ENCODE measurements at regions not wholly inside any gene's neighbourhood (a gene's known extent, or its start where the extent isn't known, plus 50 kb on each side); places are given as distances from the start of the nearest gene placed in this dataset.
"Not testable (repeated sequence)": the region's sequence is repeated elsewhere in the genome, so short reads cannot be mapped to it uniquely, and the experiment has no call there.

GRCh38 chr9:13461414-13461991 is 182.0 kb upstream of the MPDZ start:
- no peak for DNase-seq

GRCh38 chr9:13459071-13459470 is 179.6 kb upstream of the MPDZ start:
- no peak for DNase-seq

DNA sequence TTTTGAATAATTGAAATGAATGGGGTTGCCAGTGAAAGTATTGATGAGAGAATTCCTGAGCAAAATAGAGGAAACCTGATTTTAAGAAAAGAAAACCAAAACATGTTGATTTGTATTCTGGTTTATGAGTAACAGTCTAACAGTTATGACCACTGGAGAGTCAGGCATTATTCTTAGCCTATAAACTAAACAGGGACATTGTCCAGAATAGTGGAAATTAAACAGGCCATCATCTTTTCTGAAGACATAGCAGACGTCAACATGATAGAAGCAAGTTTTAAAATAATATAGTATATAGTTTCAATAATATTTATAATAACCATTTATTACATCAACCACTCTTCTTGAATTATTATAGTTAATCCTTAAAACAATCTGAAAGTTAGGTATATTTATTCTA is 178.3 kb upstream of the MPDZ start:
- DNase-seq = no peak

GRCh38 chr9:13450723-13451122 is 171.2 kb upstream of the MPDZ start:
- DNase-seq = no peak

GRCh38 chr9:13448482-13448881 is 169.0 kb upstream of the MPDZ start:
- DNase-seq = no peak

- DNase-seq = no peak
Measured at GRCh38 chr9:13447843-13448422, 168.4 kb upstream of the MPDZ start.

GRCh38 chr9:13446938-13447842 is 167.7 kb upstream of the MPDZ start:
- no peak for DNase-seq

DNA sequence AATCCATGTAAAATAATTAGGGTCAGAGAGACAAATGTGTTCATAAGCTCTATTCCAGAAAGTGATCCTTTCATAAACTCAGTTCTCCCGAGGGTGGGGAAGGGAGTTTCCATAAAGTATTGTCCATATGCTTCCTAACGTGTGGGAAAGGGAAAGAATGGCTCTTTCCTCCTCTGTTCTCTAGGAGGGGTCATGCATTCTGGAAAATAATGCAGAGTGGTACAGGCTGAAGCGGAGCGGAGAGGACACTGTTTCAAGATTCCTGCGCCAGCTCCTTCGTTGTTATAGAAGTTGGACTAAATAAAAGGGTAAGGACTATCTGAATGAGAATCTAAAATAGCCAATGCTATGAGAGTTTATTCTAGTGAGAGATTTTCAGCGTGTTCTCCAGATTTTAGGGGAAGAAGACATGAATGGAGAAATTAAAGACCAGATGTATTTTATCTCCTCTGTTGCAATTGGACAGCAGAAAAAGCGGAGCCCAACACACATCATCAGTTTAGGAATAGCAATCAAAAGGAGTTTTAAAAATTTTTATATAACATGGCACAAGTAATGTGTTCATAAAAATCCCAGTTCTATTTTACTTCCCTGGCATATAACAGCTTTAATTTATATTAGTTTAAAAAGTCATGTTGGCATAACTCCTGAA is 166.9 kb upstream of the MPDZ start:
- DNase-seq = no peak

DNA sequence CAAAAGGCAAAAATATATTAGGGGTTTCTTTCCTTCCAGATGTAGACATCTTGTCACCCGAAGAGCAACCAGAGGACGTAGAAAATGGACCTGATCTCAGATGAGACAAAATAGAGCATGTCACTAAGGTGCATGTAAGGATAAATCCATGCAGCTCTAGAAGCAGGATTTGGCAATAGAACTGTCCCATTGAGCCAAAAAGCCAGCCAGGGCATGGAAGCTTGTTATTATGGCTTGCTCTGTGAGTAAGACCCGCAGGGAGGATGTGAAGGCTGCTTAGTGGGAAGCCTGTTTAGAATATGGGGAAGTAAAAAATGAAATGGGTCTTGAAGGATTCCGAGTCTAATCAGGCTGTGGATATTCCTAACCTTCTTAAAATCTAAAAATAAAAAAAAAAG is 165.6 kb upstream of the MPDZ start:
- DNase-seq = no peak

GRCh38 chr9:13444245-13445102 is 165.0 kb upstream of the MPDZ start:
- no peak for DNase-seq

DNA sequence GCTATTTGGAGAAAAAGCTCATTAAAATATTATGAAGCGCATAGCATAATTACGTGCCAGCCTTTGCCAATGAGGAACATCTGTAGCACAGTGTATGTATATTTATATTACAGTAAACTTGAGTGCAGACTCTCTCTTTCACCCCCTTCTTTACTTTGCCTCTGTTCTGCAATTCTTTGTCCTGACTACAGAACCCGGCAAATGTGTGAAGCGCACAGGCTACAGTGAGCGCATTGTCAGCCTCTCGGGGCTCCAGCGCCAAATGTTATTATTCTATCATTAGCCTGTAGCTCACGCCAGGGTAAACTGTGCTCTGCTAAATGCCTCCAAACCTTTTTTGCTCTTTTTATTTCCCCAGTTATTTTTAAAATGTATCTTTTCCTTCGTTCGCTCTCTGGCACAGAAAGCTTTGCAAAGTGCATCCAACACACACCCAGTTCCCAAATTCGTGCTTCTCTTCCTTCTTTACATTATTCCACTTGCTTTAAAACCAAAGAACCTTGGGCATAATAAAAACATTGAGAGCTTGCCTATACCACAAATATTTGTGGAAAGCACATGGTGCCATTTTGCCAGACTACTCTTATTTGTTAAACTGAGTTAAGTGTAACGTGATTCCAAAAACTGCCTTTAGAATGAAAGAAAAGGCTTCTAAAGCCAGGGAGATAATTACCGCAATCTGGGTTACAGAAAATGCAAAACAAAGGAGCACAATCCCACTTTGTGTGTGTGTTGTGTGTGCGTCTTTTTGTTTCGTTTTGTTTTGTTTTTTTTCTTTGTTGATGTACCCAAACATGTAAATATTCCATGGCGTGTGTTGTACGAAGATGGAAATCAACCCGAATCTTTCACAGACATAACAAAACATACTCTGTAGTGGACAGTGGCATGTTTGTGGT is 164.1 kb upstream of the MPDZ start:
- DNase-seq = no peak

- DNase-seq = no peak
Measured at GRCh38 chr9:13439685-13440476, 160.4 kb upstream of the MPDZ start.

GRCh38 chr9:13437866-13438265 is 158.4 kb upstream of the MPDZ start:
- DNase-seq = no peak

- no peak for DNase-seq
Measured at GRCh38 chr9:13436591-13436990, 157.1 kb upstream of the MPDZ start.

GRCh38 chr9:13433453-13433852 is 154.0 kb upstream of the MPDZ start:
- not testable (repeated sequence) for DNase-seq

GRCh38 chr9:13432904-13433303 is 153.4 kb upstream of the MPDZ start:
- DNase-seq = no peak

- DNase-seq = no peak
Measured at GRCh38 chr9:13431692-13432091, 152.2 kb upstream of the MPDZ start.

DNA sequence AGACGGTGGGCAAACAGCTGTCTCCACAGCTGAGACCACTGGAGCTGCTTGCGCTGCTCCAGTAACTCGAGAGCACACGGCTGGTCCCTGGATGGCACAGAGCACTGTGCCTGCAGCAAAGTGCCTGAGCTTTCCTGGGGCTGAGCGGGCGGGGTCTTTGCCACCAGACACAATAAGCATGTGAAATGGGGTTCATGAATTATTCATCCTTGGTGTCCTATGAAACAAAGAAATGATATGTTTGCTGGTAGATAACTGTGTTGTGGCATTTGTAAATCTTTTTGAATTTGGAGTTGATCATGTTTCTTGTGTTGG is 151.7 kb upstream of the MPDZ start:
- DNase-seq = no peak

GRCh38 chr9:13430368-13431221 is 151.1 kb upstream of the MPDZ start:
- no peak for DNase-seq
